Adrenal gland (tissue), 9 donors: ENCODE measurements at regions not wholly inside any gene's neighbourhood (a gene's known extent, or its start where the extent isn't known, plus 50 kb on each side); places are given as distances from the start of the nearest gene placed in this dataset.

Experiments used
- DNase-seq, 7 donors: peaks; one replicate each; pipeline ENCODE4 v3.0.0-alpha.2; 2019 to 2020
- H3K27ac ChIP-seq, 5 donors: fragments of 200-600 bp; sonication (generic) in 4 of 5; 1 replicate in 3 of 5; 2 replicates in 2 of 5; pipeline versions ENCODE4 v1.5.1 to v1.8.0; 2016 to 2020; ENCODE audit warnings: mild to moderate bottlenecking in 1 of 5
- H3K27me3 ChIP-seq: fragments of 200-600 bp; 2 replicates; pipeline ENCODE4 v1.8.0; 2021
- H3K36me3 ChIP-seq, 2 donors: fragments of 200-600 bp; replicated peaks in 1 of 2; 1 replicate in 1 of 2; 2 replicates in 1 of 2; pipeline versions ENCODE4 v1.5.1 to v1.8.0; 2018 to 2022
- H3K4me1 ChIP-seq, 2 donors: fragments of 200-600 bp; replicated peaks in 1 of 2; 1 replicate in 1 of 2; 2 replicates in 1 of 2; pipeline versions ENCODE4 v1.5.1 to v1.8.0; 2018 to 2021
- H3K4me3 ChIP-seq, 4 donors: fragments of 200-600 bp; sonication (generic) in 3 of 4; one replicate each; pipeline ENCODE4 v1.5.1; 2016 to 2018
- H3K9me3 ChIP-seq, 3 donors: fragments of 200-600 bp; sonication (generic) in 1 of 3; replicated peaks in 1 of 3; 1 replicate in 2 of 3; 2 replicates in 1 of 3; pipeline versions ENCODE4 v1.5.1 to v1.8.0; 2016 to 2021
- POLR2A ChIP-seq, 2 donors: fragments of 450-650 bp; IDR thresholded peaks; one replicate each; pipeline ENCODE4 v1.6.1; 2017; ENCODE audit warnings: antibody characterized with exemption in 2 of 2, mild to moderate bottlenecking in 2 of 2, moderate library complexity in 1 of 2
- WGBS, 4 donors: extraction: QIAGEN DNeasy Blood & Tissue Kit in 2 of 4; methylation state at CpG; one replicate each; pipeline versions ENCODE4 v1.1.5 to v1.1.7; 2013 to 2017; 5-methylcytosine and 5-hydroxymethylcytosine counted together
- intact Hi-C, 2 donors: fragments of 100-400 bp; cut with DNase I; formaldehyde crosslinking; loops; one replicate each; pipeline versions ENCODE4 v1.14.1 to v1.15.0; 2022 to 2023
- TF ChIP-seq, protein P1 (sequence below), 6 experiments: fragments of 450-650 bp in 4 of 6; fragments of 200-600 bp in 2 of 6; sonication (generic) in 1 of 6; IDR thresholded peaks; 1 replicate in 5 of 6; 2 replicates in 1 of 6; pipeline versions ENCODE4 v1.5.1 to v1.8.0; 2016 to 2021; ENCODE audit warnings: antibody characterized with exemption in 6 of 6, mild to moderate bottlenecking in 2 of 6, moderate library complexity in 1 of 6
- donor health status: healthy with polysubstance abuse.
- donor health status: Bipolar disorder and iron deficiency.
- donor health status: DM: yes; HTN: yes; CAD: no.
- donor health status: DM: no; HTN: no; CAD: no.
- donor health status: DM: no; HTN: no; CAD: no.

DNA sequence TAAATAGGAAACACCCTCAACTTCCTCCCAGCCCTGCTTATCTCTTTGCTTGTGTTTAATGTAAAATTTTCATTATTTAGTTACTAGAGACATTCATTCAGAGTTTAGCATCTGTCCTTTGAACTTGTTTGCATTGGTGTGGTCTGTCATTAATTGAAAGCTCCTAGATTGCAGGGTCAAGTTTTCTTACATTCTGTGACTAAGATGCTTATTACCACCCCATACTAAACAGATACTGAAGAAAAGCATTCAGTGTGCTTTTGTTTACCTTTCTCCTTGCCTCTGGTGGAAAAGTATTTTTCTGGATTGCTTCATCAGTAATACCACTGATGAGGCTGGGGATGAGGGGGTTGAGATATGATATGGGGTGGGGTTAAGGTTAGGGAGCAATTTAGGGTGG, 199.0 kb downstream of the SAMD5 start:
- Histone ChIP-seq H3K9me3 (no peaks in the 10 kb centered on the region), H3K4me1 (no peaks in the 10 kb centered on the region), H3K4me3 (no peak overlapping the region), H3K27ac (no peak overlapping the region), H3K36me3 (no peaks in the 10 kb centered on the region), H3K27me3 (no peaks in the 10 kb centered on the region)
- TF ChIP-seq POLR2A (IDR thresholded peaks at IDR 0.05): no peak
- TF ChIP-seq, protein P1, sequence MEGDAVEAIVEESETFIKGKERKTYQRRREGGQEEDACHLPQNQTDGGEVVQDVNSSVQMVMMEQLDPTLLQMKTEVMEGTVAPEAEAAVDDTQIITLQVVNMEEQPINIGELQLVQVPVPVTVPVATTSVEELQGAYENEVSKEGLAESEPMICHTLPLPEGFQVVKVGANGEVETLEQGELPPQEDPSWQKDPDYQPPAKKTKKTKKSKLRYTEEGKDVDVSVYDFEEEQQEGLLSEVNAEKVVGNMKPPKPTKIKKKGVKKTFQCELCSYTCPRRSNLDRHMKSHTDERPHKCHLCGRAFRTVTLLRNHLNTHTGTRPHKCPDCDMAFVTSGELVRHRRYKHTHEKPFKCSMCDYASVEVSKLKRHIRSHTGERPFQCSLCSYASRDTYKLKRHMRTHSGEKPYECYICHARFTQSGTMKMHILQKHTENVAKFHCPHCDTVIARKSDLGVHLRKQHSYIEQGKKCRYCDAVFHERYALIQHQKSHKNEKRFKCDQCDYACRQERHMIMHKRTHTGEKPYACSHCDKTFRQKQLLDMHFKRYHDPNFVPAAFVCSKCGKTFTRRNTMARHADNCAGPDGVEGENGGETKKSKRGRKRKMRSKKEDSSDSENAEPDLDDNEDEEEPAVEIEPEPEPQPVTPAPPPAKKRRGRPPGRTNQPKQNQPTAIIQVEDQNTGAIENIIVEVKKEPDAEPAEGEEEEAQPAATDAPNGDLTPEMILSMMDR (IDR thresholded peaks at IDR 0.05): no peak
- intact Hi-C loops: no loop called here
- no peak for DNase-seq

DNA sequence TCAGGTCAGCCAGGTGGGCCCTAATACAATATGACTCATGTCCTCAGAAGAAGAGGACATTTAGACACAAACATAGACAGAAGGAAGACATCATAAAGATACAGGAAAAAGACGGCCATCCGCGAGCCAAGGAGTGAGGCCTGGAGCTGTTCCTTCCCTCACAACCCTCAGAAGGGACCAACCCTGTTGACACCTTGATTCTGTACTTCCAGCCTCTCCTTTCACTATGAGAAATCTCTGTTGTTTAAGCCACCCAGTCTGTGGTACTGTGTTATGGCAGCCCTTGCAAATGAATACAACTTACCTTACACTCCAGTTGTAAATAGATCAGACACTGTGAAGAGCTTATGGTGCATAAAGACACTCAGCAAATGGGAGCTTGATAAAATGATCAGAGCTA, 199.7 kb downstream of the SAMD5 start:
- no peaks in the 10 kb centered on the region for H3K27me3 ChIP-seq
- TF ChIP-seq, protein P1 (IDR thresholded peaks at IDR 0.05): no peak
- TF ChIP-seq POLR2A (IDR thresholded peaks at IDR 0.05): no peak
- no peak overlapping the region for H3K27ac ChIP-seq
- WGBS, 4 donors: 82 to 96% (median 92%) methylated on average over 3 of the region's 3 CpGs
- no peaks in the 10 kb centered on the region for H3K9me3 ChIP-seq
- intact Hi-C loops: no loop called here
- H3K4me1 ChIP-seq: no peaks in the 10 kb centered on the region
- no peaks in the 10 kb centered on the region for H3K36me3 ChIP-seq
- H3K4me3 ChIP-seq: no peak overlapping the region
- DNase-seq: no peak

DNA sequence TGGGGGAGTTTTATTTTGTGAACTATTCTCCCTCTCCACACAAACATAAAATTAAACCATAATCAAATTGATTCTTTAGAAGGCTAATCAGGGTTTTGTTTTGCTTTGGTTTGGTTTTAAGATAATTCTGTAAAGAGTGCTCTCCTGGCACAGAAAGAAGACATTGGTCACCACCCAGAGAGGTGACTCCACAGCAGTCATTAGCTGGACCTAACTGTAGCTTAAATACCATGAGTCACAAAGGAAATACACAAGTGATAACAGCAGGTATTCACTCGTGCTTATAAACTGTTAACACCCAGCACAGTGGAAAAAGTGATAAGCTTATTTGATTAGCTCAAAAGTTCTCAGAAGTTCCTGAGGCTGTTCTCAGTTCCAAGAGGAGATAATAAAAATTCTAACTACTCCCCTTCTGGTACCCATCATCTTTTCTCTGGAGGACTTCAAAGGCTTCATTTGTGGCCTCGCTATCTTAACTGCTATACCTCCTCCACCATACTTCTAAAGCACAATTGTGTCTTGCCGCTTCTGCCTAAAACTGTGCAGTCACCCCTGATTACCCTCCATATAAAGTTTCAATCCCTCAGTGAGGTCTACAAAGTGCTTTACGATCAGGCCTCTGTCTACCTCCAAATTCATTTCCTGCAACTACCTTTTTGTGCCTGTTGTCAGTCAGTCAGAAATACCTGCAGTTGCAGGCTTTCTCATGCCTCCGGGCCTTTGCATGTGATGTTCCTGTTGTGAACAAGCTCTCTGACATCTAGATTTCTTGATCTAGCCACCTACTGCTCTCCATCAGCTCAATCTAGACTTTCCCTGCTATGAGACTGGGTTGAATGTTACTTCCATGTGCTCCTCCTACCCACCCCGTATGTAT, 201.1 kb downstream of the SAMD5 start:
- Histone ChIP-seq H3K4me3 (no peak overlapping the region), H3K27me3 (no peaks in the 10 kb centered on the region), H3K27ac (no peak overlapping the region), H3K4me1 (no peaks in the 10 kb centered on the region), H3K9me3 (no peaks in the 10 kb centered on the region), H3K36me3 (no peaks in the 10 kb centered on the region)
- 72 to 81% (median 77%) methylated on average over 6 of the region's 6 CpGs for WGBS, 4 donors
- no peak for DNase-seq
- TF ChIP-seq, protein P1 (IDR thresholded peaks at IDR 0.05): no peak
- no peak for TF ChIP-seq POLR2A (IDR thresholded peaks at IDR 0.05)
- intact Hi-C loops: no loop called here

DNA sequence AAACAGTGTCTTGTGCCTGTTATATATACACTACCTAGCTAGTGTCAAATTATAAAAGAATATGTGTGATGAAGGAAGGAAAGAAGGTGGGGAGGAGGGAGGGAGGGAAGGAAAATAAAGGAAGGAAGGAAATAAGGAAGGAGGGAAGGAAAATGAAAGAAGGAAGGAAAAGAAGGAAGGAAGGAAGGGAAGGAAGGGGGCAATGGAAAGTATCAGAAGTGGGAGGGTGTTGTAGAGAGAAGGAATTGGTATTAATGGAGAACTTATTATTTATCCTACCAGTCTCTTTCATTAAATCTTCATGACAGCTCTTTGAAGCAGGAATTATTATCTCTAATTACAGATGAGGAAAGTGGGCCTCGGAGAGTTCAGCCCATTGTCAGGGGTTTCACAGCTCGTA, 202.4 kb downstream of the SAMD5 start:
- Histone ChIP-seq H3K4me3 (no peak overlapping the region), H3K27ac (no peak overlapping the region), H3K27me3 (no peaks in the 10 kb centered on the region), H3K4me1 (no peaks in the 10 kb centered on the region), H3K36me3 (no peaks in the 10 kb centered on the region), H3K9me3 (no peaks in the 10 kb centered on the region)
- TF ChIP-seq, protein P1 (IDR thresholded peaks at IDR 0.05): no peak
- TF ChIP-seq POLR2A (IDR thresholded peaks at IDR 0.05): no peak
- 71 to 90% (median 81%) methylated on average over 2 of the region's 2 CpGs for WGBS, 4 donors
- no peak for DNase-seq
- intact Hi-C loops: no loop called here
